Fibroblast of skin of left biceps (primary cell): ENCODE measurements at regions not wholly inside any gene's neighbourhood (a gene's known extent, or its start where the extent isn't known, plus 50 kb on each side); places are given as distances from the start of the nearest gene placed in this dataset.

Source experiments
- DNase-seq, 2 experiments: peaks; one replicate each; pipeline ENCODE4 v3.0.0-alpha.2; 2013; ENCODE audit warnings: low read depth in 2 of 2

DNA sequence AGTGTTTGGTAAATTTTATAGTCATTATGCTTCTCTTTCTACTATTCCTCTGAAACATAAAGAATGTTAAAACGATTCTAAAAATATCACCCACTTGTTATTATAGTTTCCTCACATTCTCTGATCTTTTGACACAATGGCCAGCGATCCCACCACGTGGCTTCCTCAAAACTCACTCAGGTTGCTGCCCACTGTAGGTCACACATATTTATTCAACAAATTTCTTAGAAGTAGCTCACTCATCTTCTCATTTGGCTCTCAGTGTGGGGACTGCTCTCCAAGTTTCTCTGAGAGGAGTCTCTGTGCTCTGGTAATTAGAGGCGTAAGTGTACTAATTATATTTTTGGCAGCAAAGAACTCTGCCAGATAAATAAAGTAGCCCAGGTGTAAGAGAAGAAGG is 465.4 kb downstream of the CDH11 start:
- DNase-seq = no peak

DNA sequence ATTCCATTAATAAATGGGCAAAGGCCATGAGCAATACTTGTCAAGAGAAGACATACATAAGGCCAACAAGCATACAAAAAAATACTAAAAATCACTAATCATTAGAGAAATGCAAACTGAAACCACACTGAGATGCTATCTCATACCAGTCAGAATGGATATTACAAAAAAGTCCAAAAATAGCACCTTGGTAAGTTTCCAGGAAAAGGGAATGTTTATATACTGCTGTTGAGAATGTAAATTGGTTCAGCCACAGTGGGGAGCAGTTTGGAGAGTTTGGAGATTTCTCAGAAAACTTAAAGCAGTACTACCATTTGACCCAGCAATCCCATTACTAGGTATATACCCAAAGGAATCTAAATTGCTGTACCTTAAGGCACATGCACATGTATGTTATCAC is 467.7 kb downstream of the CDH11 start:
- peak; percentile 54 to 70 for DNase-seq

DNA sequence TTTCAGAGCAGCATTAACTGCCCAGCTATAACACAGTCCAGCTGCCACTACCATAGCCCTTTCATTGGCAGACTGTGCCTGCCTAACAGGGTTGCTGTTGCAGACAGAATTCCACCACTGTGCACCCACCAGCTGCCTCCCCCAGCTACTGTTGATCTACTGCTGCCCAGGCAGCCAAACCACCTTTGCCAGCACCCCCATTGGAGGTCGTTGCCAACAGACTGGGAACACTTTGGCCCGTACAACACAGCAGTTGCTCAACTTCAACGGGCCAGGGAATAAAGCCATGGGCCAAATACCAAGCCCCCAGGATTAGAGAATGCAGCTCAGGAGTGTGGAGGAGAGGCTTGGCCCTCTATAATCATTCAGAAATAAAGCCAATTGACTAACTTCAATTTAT is 473.6 kb downstream of the CDH11 start:
- DNase-seq = no peak

DNA sequence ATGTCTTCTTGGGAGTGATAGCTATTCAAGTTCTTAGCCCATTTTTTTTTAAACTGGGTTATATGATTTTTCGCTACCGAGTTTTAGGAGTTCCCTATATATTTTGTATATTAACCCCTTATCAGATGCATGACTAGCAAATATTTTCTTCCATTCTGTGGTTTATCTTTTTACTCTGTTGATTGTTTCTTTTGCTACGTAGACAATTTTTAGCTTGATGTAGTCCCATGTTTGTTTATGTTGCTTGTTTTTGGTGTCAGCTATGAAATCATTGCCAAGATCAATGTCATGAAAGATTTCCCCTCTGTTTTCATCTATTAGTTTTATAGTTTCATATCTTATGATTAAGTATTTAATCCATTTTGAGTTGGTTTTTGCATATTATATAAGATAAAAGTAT is 480.5 kb downstream of the CDH11 start:
- no peak for DNase-seq

DNA sequence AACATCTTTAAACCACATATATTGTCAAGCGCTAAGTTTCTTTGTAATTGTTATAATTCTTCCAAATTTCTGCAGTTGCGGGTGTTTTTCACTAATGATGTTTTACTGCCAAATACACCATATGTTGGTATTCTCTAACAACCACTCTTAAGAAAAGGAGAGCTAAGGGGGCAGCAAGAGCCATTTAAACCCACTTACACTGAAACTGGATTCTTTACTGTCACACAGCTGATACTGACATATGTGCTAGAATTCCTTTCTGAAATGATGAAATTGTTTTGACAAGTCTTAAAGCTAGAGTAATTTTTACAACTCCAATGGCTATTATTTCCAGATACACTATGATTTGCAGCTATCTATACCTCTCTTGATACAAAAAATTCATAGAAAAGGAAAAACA is 483.1 kb downstream of the CDH11 start:
- no peak for DNase-seq

DNA sequence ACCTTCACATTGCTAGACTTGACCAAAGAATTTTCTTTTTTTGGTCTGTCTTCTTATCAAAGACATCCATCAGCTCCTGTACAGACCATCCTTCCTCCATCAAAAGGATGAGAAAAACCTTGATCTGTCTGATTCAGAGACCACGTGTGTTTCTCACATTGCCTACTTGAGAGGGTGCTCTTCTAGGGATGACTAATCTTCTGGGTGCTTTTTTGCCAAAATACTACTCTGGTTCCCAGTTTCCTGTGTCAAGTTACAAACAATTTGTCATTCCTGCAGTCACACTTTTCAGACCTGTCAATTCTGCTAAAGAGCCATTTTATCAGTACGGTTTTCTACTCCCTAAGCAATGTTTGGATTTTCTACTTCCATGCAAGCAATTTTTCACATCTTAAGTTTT is 492.2 kb downstream of the CDH11 start:
- DNase-seq = peak in 1 of 2 experiments; percentile 6

DNA sequence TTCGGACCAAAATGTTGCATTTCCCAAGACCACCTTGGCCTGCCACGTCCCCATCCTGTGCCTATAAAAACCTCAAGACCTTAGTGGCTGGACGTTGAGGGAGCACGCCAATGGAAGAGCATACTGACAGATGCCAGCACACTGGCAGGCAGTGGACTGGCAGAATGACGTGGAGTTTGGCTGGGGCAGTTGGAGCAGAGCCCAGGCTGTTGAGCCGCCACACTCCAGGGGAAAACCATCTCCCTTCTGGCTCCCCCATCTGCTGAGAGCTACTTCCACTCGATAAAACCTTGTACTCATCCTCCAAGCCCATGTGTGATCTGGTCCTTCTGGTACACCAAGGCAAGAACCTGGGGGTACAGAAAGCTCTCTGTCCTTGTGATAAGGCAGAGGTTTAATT is 494.1 kb downstream of the CDH11 start:
- no peak for DNase-seq

DNA sequence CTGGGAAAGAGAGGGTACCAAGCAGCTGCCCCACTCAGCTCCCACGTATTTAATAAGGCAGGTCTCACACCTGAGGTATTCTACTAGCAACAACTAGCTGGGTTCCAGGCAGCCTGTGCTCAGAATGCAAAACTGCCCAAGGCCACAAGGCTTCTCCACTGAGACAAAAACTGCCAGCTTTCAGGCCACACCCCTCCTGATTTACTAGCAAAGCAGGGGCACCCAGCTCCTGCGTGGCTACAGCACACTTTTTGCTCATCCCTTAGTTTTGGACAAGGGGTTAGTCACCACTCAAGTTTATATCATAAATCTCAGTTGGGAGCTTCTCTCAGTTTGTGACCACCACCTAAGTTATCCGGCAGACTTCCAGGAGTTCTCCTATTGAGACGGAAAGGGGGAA is 494.6 kb downstream of the CDH11 start:
- DNase-seq = no peak

DNA sequence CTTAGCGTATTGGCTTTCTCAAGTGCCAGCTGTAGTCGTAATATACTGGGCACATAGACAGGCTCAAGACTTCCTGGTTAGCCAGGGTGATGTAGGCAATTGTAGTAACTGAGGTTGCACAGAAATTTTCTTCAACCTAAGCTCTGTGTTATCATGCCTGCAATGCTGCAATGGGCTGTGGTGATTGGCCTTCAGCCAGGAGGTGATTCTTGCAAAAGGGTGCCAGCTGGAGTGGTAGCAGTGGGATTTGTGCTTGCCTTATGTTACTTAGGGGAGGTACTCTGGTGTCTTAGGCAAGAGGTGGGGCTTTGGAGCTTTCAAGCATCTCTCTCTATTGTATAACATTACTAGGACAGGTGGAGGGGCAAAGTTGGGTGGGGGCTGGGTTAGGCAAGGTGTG is 495.1 kb downstream of the CDH11 start:
- no peak for DNase-seq

DNA sequence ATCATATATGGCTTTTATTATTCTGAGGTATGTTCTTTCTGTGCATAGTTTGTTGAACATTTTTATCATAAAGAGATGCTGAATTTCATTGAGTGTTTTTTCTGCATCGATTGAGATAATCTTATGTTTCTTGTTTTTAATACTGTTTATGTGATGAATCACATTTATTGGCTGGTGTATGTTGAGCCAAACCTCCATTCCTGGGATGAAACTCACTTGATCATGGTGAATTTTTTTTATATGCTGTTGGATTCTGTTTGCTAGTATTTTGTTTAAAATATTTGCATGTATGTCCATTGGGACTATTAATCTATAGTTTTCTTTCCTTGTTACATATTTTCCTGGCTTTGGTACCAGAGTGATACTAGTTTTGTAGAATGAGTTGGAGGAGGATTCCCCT is 500.2 kb downstream of the CDH11 start:
- DNase-seq = peak; percentile 25 to 29

DNA sequence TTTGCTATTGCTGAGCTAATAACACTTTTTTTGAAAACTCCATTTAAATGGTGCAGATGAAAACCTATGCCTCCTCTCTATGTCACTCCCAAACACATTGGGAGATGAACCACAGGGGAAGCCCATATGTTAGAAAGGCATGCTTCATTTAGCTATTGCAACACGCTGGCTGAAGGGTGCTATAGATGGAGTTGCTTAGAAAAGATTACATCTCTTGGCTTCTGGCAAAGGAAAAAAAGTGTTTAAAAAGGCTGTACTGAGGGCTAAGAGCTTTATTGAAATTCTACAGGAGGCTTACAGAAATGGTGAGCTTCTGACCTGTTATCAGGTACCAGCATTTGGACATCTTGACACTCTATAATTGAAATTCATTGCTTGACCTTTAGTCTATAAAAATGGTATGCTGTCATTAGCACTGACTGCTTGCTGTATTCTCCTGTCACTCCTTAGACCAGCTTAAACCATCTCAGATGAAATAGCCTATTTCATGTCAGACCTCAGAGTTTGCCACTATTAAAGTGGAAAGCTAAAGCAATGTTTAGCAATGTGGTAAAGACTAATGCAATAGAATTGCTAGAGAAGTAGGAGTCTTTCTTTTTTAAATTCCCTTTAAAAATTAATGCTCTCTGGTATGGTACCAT is 503.9 kb downstream of the CDH11 start:
- DNase-seq = peak in 1 of 2 experiments; percentile 9

DNA sequence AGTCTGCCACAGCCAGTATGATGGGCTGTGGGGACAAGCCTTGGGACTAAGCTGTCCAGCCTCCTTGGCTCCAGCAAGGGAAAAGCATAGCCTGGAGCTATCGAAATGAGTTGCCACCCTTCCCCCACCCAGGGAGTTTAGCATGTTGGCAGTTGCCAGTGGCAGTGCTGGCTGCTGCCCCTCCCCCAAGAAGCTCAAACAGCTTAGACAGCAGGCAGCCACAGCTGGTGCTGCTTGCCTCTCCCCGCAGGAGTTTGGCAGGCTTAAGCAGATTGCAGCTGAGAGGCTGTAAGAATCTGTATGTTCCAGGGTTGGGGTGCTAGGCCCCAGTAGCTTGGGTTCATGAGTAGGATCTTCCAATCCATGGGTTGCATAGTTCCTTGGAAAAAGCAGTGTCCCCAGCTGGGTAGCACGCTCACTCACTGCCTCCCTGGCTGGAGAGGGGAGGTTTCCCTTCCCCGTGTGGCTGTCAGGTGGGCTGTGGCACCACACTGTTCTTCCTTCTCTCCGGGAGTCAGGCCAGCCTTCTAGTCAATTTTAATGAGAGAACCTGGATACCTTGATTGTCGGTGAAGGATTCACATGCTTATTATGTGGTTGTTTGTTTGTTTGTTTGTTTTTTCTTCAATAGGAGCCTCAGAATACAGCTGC is 506.1 kb downstream of the CDH11 start:
- peak in 1 of 2 experiments; percentile 6 for DNase-seq

DNA sequence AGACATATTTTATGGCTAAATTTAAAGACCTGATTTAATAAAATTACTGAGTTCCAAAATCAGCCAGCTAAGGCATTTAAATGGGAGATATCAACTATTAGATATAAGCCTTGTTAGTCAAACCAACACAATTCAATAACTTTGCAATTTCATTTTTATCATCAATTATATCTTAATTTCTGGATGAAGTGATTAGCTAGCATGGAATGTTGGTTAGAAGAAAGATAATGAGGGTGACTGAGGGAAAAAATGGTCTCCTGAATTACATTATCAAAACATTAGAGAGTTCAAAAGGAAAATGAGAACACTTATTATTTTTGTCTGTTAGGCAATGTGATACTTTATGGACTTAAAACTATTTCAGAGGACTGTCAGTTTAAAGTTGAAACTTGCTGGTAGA is 525.7 kb downstream of the CDH11 start:
- no peak for DNase-seq

DNA sequence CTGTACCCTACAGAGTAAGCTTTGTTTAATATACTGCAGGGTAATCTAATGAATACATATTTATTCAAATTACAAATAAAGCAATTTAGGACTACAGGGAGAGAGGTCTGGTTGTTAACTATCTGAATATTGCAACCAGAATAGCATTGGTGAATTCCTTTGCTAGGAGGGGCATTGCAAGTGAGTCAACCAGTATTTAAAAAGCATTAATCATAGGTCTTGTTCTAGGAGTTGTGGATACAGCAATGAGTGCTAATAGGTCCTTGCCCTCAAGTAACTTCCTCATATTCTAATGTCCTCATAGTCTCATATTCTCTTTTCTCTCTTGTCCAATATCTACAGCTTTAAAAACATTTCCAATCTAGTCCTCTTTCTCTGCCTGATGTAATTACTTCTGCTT is 531.4 kb downstream of the CDH11 start:
- peak in 1 of 2 experiments; percentile 3 for DNase-seq

DNA sequence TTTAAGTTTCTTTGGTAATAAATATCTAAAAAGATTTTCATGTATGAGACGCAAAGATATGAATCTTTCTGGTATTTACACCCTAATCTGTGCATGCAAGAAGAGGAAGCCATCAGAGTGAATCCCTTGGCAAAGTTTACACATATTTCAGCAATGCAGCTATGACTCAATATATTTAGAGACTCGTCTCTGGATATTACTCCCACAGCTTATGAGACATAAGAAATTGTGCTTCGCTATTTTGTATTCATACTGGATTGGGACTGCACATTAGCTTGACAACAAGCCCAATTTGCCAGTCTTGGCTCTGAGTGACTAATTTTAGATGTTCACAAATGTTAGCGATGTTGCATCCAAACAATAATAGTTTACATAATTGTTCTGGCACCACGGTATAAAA is 532.0 kb downstream of the CDH11 start:
- peak; percentile 56 to 66 for DNase-seq

DNA sequence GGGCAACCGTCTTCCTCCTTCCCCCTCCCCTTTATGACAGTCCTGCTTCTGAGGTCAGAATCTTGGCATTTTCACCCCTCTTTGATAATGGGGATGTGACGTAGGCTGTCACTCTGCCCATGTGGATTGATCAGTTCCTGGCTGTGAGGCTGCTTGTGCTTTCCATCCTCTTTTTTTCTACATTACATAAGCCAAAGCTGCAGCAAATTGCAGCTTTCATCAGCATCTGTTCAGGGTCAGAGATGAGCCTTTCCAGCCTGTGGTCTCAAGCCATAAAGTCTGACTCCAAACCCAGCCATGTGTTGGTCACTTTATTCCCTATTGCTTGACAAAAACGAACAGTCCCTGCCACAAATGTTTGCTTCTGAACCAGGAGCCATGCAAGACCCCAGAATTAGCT is 535.1 kb downstream of the CDH11 start:
- DNase-seq = no peak

DNA sequence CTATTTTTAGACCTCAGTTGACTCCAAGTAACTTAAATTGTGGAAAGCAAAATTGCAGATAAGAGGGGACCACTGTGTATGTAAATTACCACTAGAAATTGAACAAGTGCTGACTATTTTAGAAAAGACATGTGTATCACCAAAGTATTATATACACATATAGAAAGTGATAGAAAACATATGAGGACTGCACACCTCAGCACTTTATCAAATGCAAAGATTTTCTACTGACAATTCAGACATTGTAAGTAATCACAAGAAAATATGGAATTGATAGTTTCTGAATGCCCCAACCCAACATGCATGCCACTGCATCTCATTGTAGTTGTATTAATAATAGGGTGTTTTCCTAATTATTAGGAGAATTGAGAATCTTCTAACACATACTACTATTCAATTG is 536.5 kb downstream of the CDH11 start:
- no peak for DNase-seq

DNA sequence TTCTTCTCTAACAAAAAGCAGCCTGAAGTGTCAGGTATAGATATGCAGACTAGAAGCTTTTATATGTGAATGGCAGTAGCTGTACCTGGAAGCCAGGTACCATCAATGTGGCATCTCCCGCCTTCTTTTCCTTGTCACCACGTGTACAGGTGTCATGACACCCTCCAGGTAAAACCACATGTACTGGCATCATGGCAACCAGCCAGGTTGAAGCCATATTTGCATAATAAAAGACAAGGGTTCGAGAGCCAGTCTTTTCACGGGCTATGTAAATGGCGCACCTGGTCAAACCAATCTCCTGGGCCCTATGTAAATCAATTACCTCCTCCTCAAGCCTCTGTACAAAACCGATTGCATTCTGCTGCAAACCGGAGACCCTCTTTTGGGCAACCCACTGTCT is 541.3 kb downstream of the CDH11 start:
- DNase-seq = no peak

DNA sequence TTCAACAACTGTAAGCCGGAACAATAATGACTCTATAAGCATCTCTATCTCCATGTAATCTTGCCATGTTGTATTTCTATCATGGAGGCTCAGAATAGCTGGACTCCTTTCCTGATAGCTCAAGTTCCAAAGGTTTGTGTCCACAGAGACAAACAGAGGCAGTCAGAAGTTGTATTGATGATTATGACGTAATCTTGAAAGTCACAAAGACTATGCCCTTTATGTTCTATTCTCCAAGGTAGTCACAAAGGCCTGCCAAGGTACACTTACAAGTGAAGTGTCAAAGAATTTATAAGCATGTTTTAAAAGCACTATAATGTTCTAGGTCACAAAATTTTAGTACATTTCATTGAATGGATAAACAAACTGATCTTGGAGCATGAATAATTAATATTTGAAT is 542.2 kb downstream of the CDH11 start:
- DNase-seq = no peak

DNA sequence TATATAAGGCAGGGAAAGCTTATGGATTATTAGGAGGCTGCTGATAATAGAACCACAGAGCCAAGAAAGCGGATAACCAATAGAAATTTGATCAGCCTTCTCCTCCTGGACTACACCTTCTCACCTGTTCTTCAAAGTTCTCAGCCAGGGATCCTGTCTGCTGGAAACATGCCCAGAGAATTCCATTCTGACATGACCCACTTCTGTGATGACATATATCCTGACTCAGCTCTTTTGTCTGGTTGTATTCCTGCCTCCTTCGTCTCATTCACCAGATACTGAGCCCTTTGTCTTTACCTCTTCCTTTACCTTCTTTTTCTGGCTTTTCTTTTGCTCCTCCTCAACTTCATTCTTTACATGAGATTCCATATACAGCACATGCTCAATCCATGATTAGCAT is 576.1 kb downstream of the CDH11 start:
- DNase-seq = no peak

DNA sequence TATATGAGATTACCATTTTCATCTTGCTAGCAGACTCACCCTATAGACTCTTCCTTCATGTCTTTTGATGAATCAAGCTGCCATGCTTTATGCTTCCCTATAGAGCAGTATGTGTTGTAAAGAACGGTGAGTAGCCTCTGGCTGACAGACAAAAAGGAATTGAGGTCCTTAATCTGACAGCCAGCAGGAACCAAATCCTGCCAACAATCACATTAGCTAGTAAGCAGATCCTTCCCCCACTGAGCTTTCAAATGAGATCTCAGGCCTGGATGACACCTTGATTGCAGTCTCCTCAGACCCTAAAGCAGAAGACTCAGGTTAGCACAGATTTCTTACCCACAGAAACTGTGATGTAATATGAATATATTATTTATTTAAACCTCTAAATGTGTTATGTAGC is 577.0 kb downstream of the CDH11 start:
- DNase-seq = no peak

DNA sequence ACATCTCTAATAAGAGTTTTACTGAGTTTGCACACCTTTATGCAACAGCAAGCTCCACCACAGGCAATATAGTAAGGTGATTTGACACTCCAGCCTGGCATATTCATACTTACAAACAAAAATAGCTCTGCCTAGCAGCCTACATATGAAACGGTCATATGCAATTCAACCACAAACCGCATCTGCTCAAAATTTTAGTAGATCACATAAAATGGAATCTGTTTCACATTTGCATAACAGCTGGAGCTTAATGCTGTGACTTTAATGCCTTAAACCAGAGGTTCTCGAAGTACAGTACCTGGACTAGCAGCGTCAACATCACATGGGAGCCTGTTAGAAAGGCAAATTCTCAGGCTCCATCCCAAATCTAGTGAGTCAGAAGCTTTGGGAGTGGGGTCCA is 578.4 kb downstream of the CDH11 start:
- DNase-seq = peak; percentile 21 to 23

DNA sequence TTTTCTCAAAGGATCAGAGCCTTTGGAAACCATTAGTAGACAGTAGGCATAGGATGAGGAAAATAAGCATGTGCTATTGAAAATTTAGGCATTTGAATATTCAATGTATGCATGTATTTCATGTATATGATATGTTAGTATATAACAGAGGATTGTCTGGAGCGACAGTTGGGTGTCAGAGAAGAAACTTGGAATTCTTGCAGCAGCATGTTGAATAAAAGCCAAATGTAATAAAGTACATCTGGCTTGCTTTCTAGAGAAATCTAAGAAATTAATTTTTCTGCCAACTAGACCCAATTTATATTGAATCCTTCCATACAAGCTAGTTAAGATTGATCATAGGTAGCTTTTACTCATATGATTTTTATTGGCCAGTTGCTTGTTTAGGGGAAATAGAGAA is 578.8 kb downstream of the CDH11 start:
- no peak for DNase-seq

DNA sequence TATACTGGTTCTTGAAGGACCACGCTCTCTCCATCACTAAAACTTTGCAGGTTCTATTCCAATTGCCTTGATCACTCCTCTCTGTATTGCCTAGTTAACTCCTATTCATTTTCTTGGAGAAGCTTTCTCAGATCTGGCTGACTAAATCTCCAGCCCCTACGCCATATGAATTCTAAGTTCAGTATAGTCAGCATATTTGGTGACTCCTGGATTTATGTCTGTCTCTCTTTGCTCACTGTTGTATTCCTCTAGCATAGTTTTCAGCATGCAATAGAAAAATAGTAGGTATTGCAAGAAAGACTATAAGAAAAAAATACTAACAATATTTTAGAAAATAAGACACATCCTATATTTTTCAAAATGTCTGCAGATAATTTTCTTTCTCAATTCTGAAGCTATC is 579.7 kb downstream of the CDH11 start:
- DNase-seq = no peak
